ACC112 (cell line): ENCODE measurements at regions not wholly inside any gene's neighbourhood (a gene's known extent, or its start where the extent isn't known, plus 50 kb on each side); places are given as distances from the start of the nearest gene placed in this dataset.

Experiments used
- H2AFZ ChIP-seq: fragments of 200-600 bp; sonication (generic); one replicate; pipeline ENCODE4 v1.6.0; 2017; ENCODE audit warnings: antibody characterized with exemption, low read length; ENCODE audit not compliant: unreplicated experiment
- H3K27ac ChIP-seq: fragments of 200-600 bp; sonication (generic); 2 replicates; pipeline ENCODE4 v1.5.1; 2014; ENCODE audit warnings: low read depth, mild to moderate bottlenecking, antibody characterized with exemption, low read length, moderate library complexity
- H3K27me3 ChIP-seq: fragments of 200-600 bp; sonication (generic); 2 replicates; pipeline ENCODE4 v1.6.1; 2014; ENCODE audit warnings: mild to moderate bottlenecking, antibody characterized with exemption, low read length, moderate library complexity, mixed read lengths; ENCODE audit not compliant: insufficient read depth
- H3K36me3 ChIP-seq: fragments of 200-600 bp; sonication (generic); 2 replicates; pipeline ENCODE4 v1.6.1; 2016; ENCODE audit warnings: mild to moderate bottlenecking, antibody characterized with exemption, low read length, moderate library complexity, mixed read lengths; ENCODE audit not compliant: insufficient read depth
- H3K4me1 ChIP-seq: fragments of 200-600 bp; sonication (generic); one replicate; pipeline ENCODE4 v1.6.1; 2016; ENCODE audit warnings: low read length, mixed read lengths; ENCODE audit not compliant: insufficient read depth, unreplicated experiment, control insufficient read depth
- H3K4me3 ChIP-seq: fragments of 200-600 bp; sonication (generic); 2 replicates; pipeline ENCODE4 v1.5.1; 2014; ENCODE audit warnings: mild to moderate bottlenecking, low read depth, low read length
- H3K79me2 ChIP-seq: fragments of 200-600 bp; sonication (generic); one replicate; pipeline ENCODE4 v1.6.0; 2016; ENCODE audit warnings: low read length; ENCODE audit not compliant: control insufficient read depth, unreplicated experiment, insufficient read depth

DNA sequence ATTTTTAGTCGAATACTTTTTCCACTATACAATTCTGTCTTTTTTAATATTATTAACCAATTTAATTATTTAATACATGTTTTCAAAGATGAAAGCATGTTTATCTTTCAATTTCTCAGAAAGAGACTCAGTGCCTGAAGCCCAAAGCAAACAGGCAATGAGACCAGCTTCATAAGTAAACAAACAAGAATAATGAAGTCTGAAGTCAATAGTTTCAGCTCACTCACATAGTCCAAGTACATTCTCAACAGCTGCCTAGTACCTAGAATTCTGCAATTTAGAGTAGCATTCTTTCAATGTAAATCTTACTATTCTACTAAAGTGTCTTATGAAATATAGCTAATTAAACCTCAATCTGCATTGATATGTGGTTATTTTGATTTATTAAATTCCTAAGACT, 626.5 kb upstream of the NRSN1 start:
- Histone ChIP-seq H3K27me3 (no peaks in the 10 kb centered on the region), H3K36me3 (no peaks in the 10 kb centered on the region), H2AFZ (no peak overlapping the region), H3K27ac (no peak overlapping the region), H3K4me1 (no peaks in the 10 kb centered on the region), H3K4me3 (no peak overlapping the region), H3K79me2 (no peaks in the 10 kb centered on the region)

DNA sequence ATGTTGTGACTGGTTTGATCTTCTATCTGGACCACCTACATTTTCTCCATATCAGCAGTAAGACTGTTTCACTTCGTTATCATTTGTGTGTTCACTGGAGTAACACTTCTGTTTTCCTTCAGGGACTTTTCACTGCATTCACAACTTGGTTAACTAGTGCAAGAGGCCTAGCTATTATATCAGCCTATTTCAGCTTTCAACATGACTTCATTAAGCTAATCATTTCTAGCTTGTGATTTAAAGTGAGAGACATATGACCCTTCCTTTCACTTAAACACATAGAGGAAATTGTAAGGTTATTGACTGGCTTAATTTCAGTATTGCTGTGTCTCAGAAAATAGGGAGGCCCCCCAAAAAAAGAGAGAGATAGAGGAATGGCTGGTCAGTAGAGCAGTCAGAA, 622.8 kb upstream of the NRSN1 start:
- no peaks in the 10 kb centered on the region for H3K27me3 ChIP-seq
- no peak overlapping the region for H3K4me3 ChIP-seq
- no peaks in the 10 kb centered on the region for H3K79me2 ChIP-seq
- no peak overlapping the region for H3K27ac ChIP-seq
- no peaks in the 10 kb centered on the region for H3K36me3 ChIP-seq
- no peak overlapping the region for H2AFZ ChIP-seq
- no peaks in the 10 kb centered on the region for H3K4me1 ChIP-seq

DNA sequence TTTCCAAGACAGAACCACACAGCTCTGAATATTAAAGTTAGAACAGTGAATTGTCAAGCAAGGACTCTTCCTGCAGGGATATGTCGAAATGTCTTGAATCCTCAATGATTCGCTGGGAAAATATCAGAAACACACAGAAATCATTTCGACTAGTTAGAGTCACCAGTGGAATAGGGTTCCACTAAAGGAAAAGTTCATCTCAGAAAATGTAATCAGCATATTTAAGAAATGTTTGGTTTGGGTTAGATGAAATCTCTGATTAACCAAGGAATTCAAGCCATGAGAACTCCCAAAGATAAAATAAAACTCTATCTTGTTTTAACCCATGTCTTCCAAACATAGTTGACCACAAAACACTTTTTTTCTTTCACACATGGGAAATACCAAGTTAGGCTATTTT, 621.0 kb upstream of the NRSN1 start:
- H2AFZ ChIP-seq = no peak overlapping the region
- H3K27me3 ChIP-seq = no peaks in the 10 kb centered on the region
- no peaks in the 10 kb centered on the region for H3K36me3 ChIP-seq
- H3K4me1 ChIP-seq = no peaks in the 10 kb centered on the region
- H3K27ac ChIP-seq = no peak overlapping the region
- H3K79me2 ChIP-seq = no peaks in the 10 kb centered on the region
- no peak overlapping the region for H3K4me3 ChIP-seq

DNA sequence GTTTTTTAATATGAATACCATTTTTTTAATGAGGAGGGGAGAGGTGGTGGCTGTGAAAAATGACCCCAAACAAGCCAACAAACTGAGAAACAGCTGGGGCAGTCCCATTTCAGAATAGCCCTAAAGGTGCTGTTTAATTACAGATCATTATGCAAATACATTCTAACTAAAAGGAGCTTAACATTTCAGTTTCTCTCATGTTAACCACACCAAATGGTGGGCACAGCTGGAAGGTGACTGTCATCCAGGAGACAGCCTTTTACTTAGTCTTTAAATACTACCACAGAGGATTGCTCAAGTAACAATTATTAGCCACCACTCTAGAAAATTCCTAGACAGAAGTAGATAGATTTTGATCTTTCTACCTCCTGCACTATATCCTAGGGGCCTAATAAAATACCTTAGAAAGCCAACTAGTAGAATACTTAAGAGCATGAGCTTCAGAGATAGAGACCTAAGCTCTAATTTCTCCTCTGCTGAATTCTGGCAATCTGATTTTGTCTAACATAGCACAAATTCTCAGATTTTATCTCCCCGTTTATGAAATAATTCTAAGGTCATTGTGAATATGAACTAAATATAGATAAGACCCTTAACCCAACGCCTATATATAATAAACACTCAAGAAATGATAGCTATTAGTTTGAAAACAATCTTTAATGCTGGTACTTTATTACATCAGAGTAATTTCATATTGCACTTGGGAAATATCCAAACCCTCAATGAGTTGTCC, 615.1 kb upstream of the NRSN1 start:
- no peaks in the 10 kb centered on the region for H3K4me1 ChIP-seq
- H3K79me2 ChIP-seq = no peaks in the 10 kb centered on the region
- H3K4me3 ChIP-seq = no peak overlapping the region
- no peaks in the 10 kb centered on the region for H3K27me3 ChIP-seq
- H3K36me3 ChIP-seq = no peaks in the 10 kb centered on the region
- H3K27ac ChIP-seq = no peak overlapping the region
- H2AFZ ChIP-seq = no peak overlapping the region

DNA sequence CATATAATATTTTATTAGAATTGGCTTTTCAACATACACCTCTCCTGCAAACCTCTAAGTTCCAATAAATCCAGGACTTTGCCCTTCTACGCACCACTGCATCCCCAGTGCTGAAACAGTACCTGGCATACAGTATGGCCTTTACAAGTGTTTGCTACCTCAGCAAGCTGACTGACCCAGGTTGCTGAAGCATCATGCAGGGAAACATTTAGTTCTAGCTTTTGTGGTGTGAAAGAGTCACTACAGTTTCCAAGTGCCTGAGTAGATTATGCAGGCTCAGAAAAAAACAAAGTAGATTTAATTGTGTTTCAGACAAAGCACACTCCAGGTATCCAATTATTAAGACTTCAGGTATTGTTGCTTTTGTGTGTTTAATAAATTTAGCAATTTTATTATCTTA, 614.2 kb upstream of the NRSN1 start:
- Histone ChIP-seq H3K4me1 (no peaks in the 10 kb centered on the region), H3K36me3 (no peaks in the 10 kb centered on the region), H3K79me2 (no peaks in the 10 kb centered on the region), H2AFZ (no peak overlapping the region), H3K27me3 (no peaks in the 10 kb centered on the region), H3K4me3 (no peak overlapping the region), H3K27ac (no peak overlapping the region)

DNA sequence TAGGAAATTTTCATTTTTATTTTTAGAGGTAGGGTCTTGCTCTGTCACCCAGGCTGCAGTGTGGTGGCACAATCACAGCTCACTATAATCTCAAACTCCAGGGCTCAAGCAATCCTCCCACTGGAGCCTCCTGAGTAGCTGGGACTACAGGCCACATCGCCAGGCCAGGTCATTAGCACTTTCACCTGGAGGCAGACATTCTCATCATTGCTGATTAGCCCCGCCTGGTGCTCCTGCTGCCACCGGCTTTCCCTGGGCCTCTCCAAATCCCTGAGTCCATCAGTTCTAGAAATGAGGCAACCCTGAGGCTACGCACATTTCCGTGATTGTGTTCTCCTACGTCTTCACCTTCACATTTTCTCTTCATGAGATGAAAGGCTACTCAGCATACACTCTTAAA, 607.7 kb upstream of the NRSN1 start:
- H3K4me3 ChIP-seq = no peak overlapping the region
- no peaks in the 10 kb centered on the region for H3K27me3 ChIP-seq
- H3K36me3 ChIP-seq = no peaks in the 10 kb centered on the region
- no peaks in the 10 kb centered on the region for H3K4me1 ChIP-seq
- H3K79me2 ChIP-seq = no peaks in the 10 kb centered on the region
- H2AFZ ChIP-seq = no peak overlapping the region
- H3K27ac ChIP-seq = no peak overlapping the region

DNA sequence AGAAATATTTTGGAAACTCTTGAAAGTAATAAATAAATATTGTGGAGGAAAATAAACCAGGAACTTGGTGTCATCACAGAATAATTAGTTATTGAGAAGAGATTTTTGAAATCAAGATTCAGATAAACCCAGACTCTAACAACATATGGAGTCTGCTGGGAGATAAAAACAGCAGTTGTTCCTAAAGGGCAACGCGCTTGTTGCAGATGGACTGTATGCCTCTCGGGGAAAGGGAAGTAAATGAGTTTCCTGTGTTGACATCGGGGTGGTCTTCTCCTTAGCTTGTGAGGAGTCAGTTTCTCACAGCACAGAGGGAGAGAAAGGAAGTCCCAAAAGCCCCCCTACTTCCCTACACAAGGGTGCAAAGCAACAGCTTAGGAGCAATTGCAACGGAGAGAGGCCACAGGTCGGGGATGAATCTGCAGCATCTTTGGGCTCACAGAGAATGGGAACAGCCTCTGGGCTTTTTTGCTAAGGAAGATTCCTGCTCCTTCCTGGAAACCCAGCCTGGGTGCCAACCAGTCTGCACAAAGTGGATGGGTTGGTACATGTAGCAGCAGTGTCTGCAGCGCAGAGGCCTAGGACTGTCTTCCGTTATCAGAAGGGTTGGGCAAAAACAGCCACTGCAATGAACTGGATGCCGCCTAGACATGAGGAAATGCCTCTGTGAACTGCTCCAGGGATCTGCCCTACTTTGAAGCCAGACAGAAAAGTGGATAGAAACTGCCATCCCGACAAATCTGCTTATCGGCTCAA, 603.0 kb upstream of the NRSN1 start:
- H3K27me3 ChIP-seq = no peaks in the 10 kb centered on the region
- H3K4me3 ChIP-seq = no peak overlapping the region
- no peaks in the 10 kb centered on the region for H3K4me1 ChIP-seq
- no peak overlapping the region for H3K27ac ChIP-seq
- no peaks in the 10 kb centered on the region for H3K79me2 ChIP-seq
- H2AFZ ChIP-seq = no peak overlapping the region
- H3K36me3 ChIP-seq = no peaks in the 10 kb centered on the region

DNA sequence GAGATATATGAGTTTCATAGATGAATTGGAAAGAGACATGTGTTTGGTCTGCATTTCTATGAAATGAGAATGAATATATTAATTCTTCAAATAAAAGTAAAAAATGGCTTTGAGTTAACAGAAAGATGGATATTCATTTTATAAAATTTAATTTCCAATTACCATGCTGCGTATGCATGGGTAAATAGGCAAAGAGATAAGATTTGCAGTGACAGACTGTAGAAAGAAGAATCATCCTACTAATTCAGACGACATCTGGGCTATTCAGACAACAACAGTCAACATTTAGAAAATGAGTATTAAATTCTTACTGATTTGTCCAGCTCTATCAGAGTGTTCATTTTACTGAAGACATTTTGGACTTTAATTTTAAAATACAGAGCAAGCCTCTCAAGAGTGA, 602.2 kb upstream of the NRSN1 start:
- no peak overlapping the region for H3K27ac ChIP-seq
- H3K4me1 ChIP-seq = no peaks in the 10 kb centered on the region
- no peaks in the 10 kb centered on the region for H3K36me3 ChIP-seq
- no peak overlapping the region for H3K4me3 ChIP-seq
- H3K79me2 ChIP-seq = no peaks in the 10 kb centered on the region
- no peaks in the 10 kb centered on the region for H3K27me3 ChIP-seq
- H2AFZ ChIP-seq = no peak overlapping the region

DNA sequence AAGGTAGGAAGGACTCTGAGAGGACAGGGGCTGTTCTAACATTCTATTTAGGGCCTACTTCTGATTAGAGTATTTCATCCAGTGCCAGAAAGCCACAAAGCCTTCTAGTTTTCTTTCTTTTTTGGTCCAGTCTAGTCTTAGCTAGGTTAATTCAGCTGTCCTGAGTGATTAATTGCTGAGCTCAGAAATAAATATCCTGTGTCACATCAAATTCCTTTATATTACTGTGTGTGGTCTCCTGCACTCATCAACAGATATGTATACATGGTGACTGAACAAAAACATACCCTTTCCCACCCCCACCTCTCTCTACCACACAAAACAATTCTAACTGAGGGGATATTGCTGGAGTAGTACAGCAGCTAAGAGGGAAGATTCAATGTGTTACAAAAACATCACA, 601.5 kb upstream of the NRSN1 start:
- no peaks in the 10 kb centered on the region for H3K79me2 ChIP-seq
- no peaks in the 10 kb centered on the region for H3K27me3 ChIP-seq
- no peak overlapping the region for H2AFZ ChIP-seq
- H3K27ac ChIP-seq = no peak overlapping the region
- H3K36me3 ChIP-seq = no peaks in the 10 kb centered on the region
- H3K4me3 ChIP-seq = no peak overlapping the region
- no peaks in the 10 kb centered on the region for H3K4me1 ChIP-seq

DNA sequence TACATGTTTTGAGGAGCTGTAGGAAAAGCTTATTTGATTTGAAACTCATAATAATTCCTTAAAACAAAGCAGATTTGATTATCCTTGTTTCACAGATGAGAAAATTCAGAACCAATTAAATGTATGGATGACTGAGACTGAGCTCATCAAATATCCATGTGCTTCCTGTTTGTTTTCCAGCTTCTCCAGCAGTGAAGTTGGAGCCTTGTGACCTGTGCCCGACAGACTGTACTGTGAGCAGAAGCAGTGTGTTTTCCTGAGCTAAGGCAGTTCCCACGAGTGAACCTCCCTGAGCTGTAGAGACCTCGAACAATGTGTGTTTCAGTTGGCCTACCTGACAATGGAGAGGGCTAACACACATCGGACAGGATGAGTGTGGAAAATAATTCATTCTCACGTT, 599.5 kb upstream of the NRSN1 start:
- H3K79me2 ChIP-seq = no peaks in the 10 kb centered on the region
- no peak overlapping the region for H3K4me3 ChIP-seq
- H3K27me3 ChIP-seq = no peaks in the 10 kb centered on the region
- no peak overlapping the region for H3K27ac ChIP-seq
- H3K36me3 ChIP-seq = no peaks in the 10 kb centered on the region
- H2AFZ ChIP-seq = no peak overlapping the region
- no peaks in the 10 kb centered on the region for H3K4me1 ChIP-seq

DNA sequence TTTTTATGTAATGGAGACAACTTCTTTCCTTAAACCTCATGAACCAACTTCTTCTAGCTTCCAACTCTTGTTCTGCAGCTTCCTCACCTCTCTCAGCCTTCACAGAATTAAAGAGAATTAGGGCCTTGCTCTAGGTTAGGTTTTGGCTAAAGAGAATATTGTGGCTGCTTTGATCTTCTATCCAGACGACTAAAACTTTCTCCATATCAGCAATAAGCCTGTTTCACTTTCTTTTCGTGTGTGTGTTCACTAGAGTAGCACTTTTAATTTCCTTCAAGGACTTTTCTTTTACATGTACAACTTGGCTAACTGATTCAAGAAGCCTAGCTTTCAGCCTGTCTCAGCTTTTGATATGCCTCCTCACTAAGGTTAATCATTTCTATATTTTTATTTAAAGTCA, 596.1 kb upstream of the NRSN1 start:
- Histone ChIP-seq H3K36me3 (no peaks in the 10 kb centered on the region), H3K79me2 (no peaks in the 10 kb centered on the region), H3K27ac (no peak overlapping the region), H3K27me3 (no peaks in the 10 kb centered on the region), H3K4me3 (no peak overlapping the region), H2AFZ (no peak overlapping the region), H3K4me1 (no peaks in the 10 kb centered on the region)
